H1 (cell line): ENCODE measurements at regions not wholly inside any gene's neighbourhood (a gene's known extent, or its start where the extent isn't known, plus 50 kb on each side); places are given as distances from the start of the nearest gene placed in this dataset.

Experiments
- CTCF ChIA-PET: fragments of 300-600 bp; sonication (Branson Sonifier 250); formaldehyde crosslinking; loops from one replicate; lab custom pipeline; 2021; ENCODE audit not compliant: partially characterized antibody; lab: Charles Lee
- POLR2A ChIA-PET: fragments of 300-600 bp; sonication (Branson Sonifier 250); formaldehyde crosslinking; loops from one replicate; lab custom pipeline; 2021; ENCODE audit warnings: inconsistent platforms; ENCODE audit not compliant: partially characterized antibody; lab: Charles Lee
- DNase-seq, 2 experiments: peaks; one replicate each; pipeline versions ENCODE4 v3.0.0 to v3.0.0-alpha.2; 2010 to 2022; ENCODE audit warnings: low spot score in 2 of 2, low read depth in 1 of 2, mixed read lengths in 1 of 2
- FAIRE-seq: peaks from 2 replicates; lab custom pipeline; 2011; peaks lifted over from hg19 to GRCh38; lab: Jason Lieb, UNC
- H2AFZ ChIP-seq: 2 replicates; pipeline ENCODE4 v1.8.1; 2012; ENCODE audit warnings: low read length, inconsistent platforms
- H2AK5ac ChIP-seq: 2 replicates; pipeline ENCODE4 v1.6.1; 2013; ENCODE audit warnings: low read depth, low read length
- H2BK120ac ChIP-seq: replicated peaks from 2 replicates; pipeline ENCODE3; 2013; ENCODE audit warnings: low read depth, low read length, inconsistent platforms
- H2BK12ac ChIP-seq: 2 replicates; pipeline ENCODE4 v1.6.1; 2013; ENCODE audit warnings: low read depth, low read length
- H2BK15ac ChIP-seq: 2 replicates; pipeline ENCODE4 v1.6.1; 2013; ENCODE audit warnings: low read length
- H2BK20ac ChIP-seq: 2 replicates; pipeline ENCODE4 v1.6.1; 2013; ENCODE audit warnings: low read length
- H2BK5ac ChIP-seq: 2 replicates; pipeline ENCODE4 v1.6.1; 2013; ENCODE audit warnings: low read depth, low read length
- H3K14ac ChIP-seq: 2 replicates; pipeline ENCODE4 v1.6.1; 2013; ENCODE audit warnings: inconsistent platforms; ENCODE audit not compliant: insufficient read length
- H3K18ac ChIP-seq: 2 replicates; pipeline ENCODE4 v1.6.1; 2013; ENCODE audit warnings: low read length; ENCODE audit errors: extremely low read depth
- H3K23ac ChIP-seq: 2 replicates; pipeline ENCODE4 v1.6.1; 2013; ENCODE audit warnings: inconsistent platforms; ENCODE audit not compliant: insufficient read length
- H3K23me2 ChIP-seq: 2 replicates; pipeline ENCODE4 v1.6.1; 2013; ENCODE audit warnings: low read depth, low read length
- H3K27ac ChIP-seq: 2 replicates; pipeline ENCODE4 v1.6.1; 2011; ENCODE audit warnings: low read depth, low read length, inconsistent platforms
- H3K27me3 ChIP-seq, 4 experiments: replicated peaks in 1 of 4; 1 replicate in 1 of 4; 2 replicates in 3 of 4; pipeline versions ENCODE4 v1.6.1 to v1.8.1; 2011 to 2013; ENCODE audit warnings: low read length in 3 of 4, mild to moderate bottlenecking in 3 of 4, inconsistent platforms in 2 of 4, mixed read lengths in 2 of 4, moderate library complexity in 1 of 4; ENCODE audit not compliant: control insufficient read depth in 3 of 4, insufficient read depth in 3 of 4; ENCODE audit errors: extremely low read depth in 1 of 4
- H3K36me3 ChIP-seq, 4 experiments: 2 replicates each; pipeline versions ENCODE4 v1.6.1 to v1.8.1; 2011 to 2013; ENCODE audit warnings: mild to moderate bottlenecking in 4 of 4, low read length in 3 of 4, moderate library complexity in 2 of 4, control low read depth in 1 of 4, inconsistent platforms in 1 of 4; ENCODE audit not compliant: insufficient read depth in 4 of 4, control insufficient read depth in 2 of 4
- H3K4ac ChIP-seq: replicated peaks from 2 replicates; pipeline ENCODE3; 2013; ENCODE audit warnings: low read length, low read depth, mixed read lengths, inconsistent platforms; ENCODE audit not compliant: insufficient read length
- H3K4me1 ChIP-seq, 4 experiments: replicated peaks in 1 of 4; 1 replicate in 1 of 4; 2 replicates in 3 of 4; pipeline versions ENCODE4 v1.6.1 to v1.8.1; 2011 to 2013; ENCODE audit warnings: low read length in 3 of 4, inconsistent platforms in 2 of 4, mixed read lengths in 1 of 4; ENCODE audit not compliant: insufficient read depth in 4 of 4, control insufficient read depth in 3 of 4
- H3K4me2 ChIP-seq, 2 experiments: 2 replicates each; pipeline versions ENCODE4 v1.6.1 to v1.8.1; 2011 to 2013; ENCODE audit warnings: low read depth in 2 of 2, low read length in 2 of 2, control low read depth in 1 of 2, inconsistent platforms in 1 of 2, mild to moderate bottlenecking in 1 of 2; ENCODE audit not compliant: insufficient read depth in 1 of 2
- H3K4me3 ChIP-seq, 4 experiments: fragments of 200-600, 300-600 bp in 1 of 4; sonication (generic), shearing (Covaris generic), sonication (Bioruptor Twin) in 1 of 4; 2 replicates each; pipeline versions ENCODE4 v1.5.1 to v1.8.1; 2011 to 2016; ENCODE audit warnings: low read length in 4 of 4, low read depth in 3 of 4, control low read depth in 2 of 4, inconsistent platforms in 2 of 4, mild to moderate bottlenecking in 2 of 4, mixed read lengths in 1 of 4, moderate library complexity in 1 of 4; ENCODE audit not compliant: insufficient read depth in 2 of 4; ENCODE audit errors: extremely low read depth in 1 of 4
- H3K56ac ChIP-seq: replicated peaks from 2 replicates; pipeline ENCODE3; 2013; ENCODE audit warnings: low read depth, mild to moderate bottlenecking, mixed read lengths, low read length, inconsistent platforms; ENCODE audit not compliant: insufficient read length
- H3K79me1 ChIP-seq: 2 replicates; pipeline ENCODE4 v1.6.1; 2013; ENCODE audit warnings: low read depth, low read length, control low read depth
- H3K79me2 ChIP-seq, 2 experiments: 2 replicates each; pipeline versions ENCODE4 v1.6.1 to v1.8.1; 2012 to 2013; ENCODE audit warnings: low read length in 2 of 2, mild to moderate bottlenecking in 2 of 2, inconsistent platforms in 1 of 2; ENCODE audit not compliant: insufficient read depth in 2 of 2, control insufficient read depth in 1 of 2
- H3K9ac ChIP-seq, 4 experiments: replicated peaks in 1 of 4; 1 replicate in 1 of 4; 2 replicates in 3 of 4; pipeline versions ENCODE4 v1.6.1 to v1.8.1; 2011 to 2013; ENCODE audit warnings: low read depth in 3 of 4, low read length in 3 of 4, control low read depth in 2 of 4, mild to moderate bottlenecking in 2 of 4, moderate library complexity in 2 of 4, inconsistent platforms in 1 of 4; ENCODE audit errors: extremely low read depth in 1 of 4
- H3K9me3 ChIP-seq, 2 experiments: 2 replicates each; pipeline versions ENCODE4 v1.6.1 to v1.8.1; 2012 to 2013; ENCODE audit warnings: mild to moderate bottlenecking in 2 of 2, moderate library complexity in 2 of 2, control low read depth in 1 of 2, inconsistent platforms in 1 of 2, low read depth in 1 of 2, low read length in 1 of 2, mixed read lengths in 1 of 2; ENCODE audit not compliant: insufficient read depth in 2 of 2
- H4K20me1 ChIP-seq, 2 experiments: replicated peaks in 1 of 2; 2 replicates each; pipeline versions ENCODE3 to v1.8.1; 2011 to 2013; ENCODE audit warnings: inconsistent platforms in 2 of 2, low read length in 2 of 2, mild to moderate bottlenecking in 1 of 2; ENCODE audit not compliant: insufficient read depth in 2 of 2, control insufficient read depth in 1 of 2
- H4K5ac ChIP-seq: 2 replicates; pipeline ENCODE4 v1.6.1; 2013; ENCODE audit warnings: low read length, low read depth, mixed read lengths, inconsistent platforms; ENCODE audit not compliant: insufficient read length
- H4K8ac ChIP-seq: 2 replicates; pipeline ENCODE4 v1.8.0; 2013; ENCODE audit warnings: mild to moderate bottlenecking, moderate library complexity, low read length, inconsistent platforms; ENCODE audit not compliant: insufficient read depth; ENCODE audit errors: extremely low read depth
- H4K91ac ChIP-seq: replicated peaks from 2 replicates; pipeline ENCODE3; 2013; ENCODE audit warnings: low read length, mixed read lengths, inconsistent platforms; ENCODE audit not compliant: insufficient read length
- ASH2L ChIP-seq: fragments of 200-600, 300-600 bp; sonication (generic); IDR thresholded peaks from one replicate; pipeline ENCODE4 v1.7.1; 2017; ENCODE audit warnings: low read length
- BRCA1 ChIP-seq: IDR thresholded peaks from 2 replicates; pipeline ENCODE4 v1.6.1; 2012; ENCODE audit warnings: low read depth, low read length, improper control_type of control experiment
- EP300 ChIP-seq, 2 experiments: IDR thresholded peaks; 1 replicate in 1 of 2; 2 replicates in 1 of 2; pipeline ENCODE4 v1.6.1; 2011 to 2012; ENCODE audit warnings: low read depth in 2 of 2, low read length in 2 of 2, mild to moderate bottlenecking in 2 of 2, borderline replicate concordance in 1 of 2, inconsistent platforms in 1 of 2, moderate library complexity in 1 of 2
- HDAC6 ChIP-seq: IDR thresholded peaks from one replicate; pipeline ENCODE4 v1.7.1; 2012; ENCODE audit warnings: low read depth, mild to moderate bottlenecking, inconsistent platforms, low read length, moderate library complexity
- MAFK ChIP-seq: IDR thresholded peaks from 2 replicates; pipeline ENCODE4 v1.6.1; 2012; ENCODE audit warnings: low read depth, mild to moderate bottlenecking, improper control_type of control experiment, low read length
- NRF1 ChIP-seq: IDR thresholded peaks from 2 replicates; pipeline ENCODE4 v1.6.1; 2011; ENCODE audit warnings: mild to moderate bottlenecking, low read depth, low read length, improper control_type of control experiment
- RAD21 ChIP-seq, 2 experiments: IDR thresholded peaks in 1 of 2; conservative IDR thresholded peaks in 1 of 2; 2 replicates each; pipeline ENCODE4 v1.6.1; 2011; ENCODE audit warnings: low read depth in 2 of 2, low read length in 2 of 2, improper control_type of control experiment in 1 of 2, inconsistent platforms in 1 of 2, mild to moderate bottlenecking in 1 of 2, moderate library complexity in 1 of 2
- SIN3A ChIP-seq, 2 experiments: IDR thresholded peaks in 1 of 2; conservative IDR thresholded peaks in 1 of 2; 2 replicates each; pipeline ENCODE4 v1.6.1; 2011 to 2012; ENCODE audit warnings: low read length in 2 of 2, improper control_type of control experiment in 1 of 2, low read depth in 1 of 2, mild to moderate bottlenecking in 1 of 2
- SP1 ChIP-seq: IDR thresholded peaks from 2 replicates; pipeline ENCODE4 v1.6.1; 2011; ENCODE audit warnings: low read depth, low read length
- SRF ChIP-seq: IDR thresholded peaks from 2 replicates; pipeline ENCODE4 v1.6.1; 2011; ENCODE audit warnings: mild to moderate bottlenecking, low read depth, low read length, moderate library complexity
- TAF7 ChIP-seq: optimal IDR thresholded peaks from 2 replicates; pipeline ENCODE3; 2011; ENCODE audit warnings: low read depth, mild to moderate bottlenecking, inconsistent platforms, low read length, moderate library complexity, borderline replicate concordance
- TCF12 ChIP-seq: IDR thresholded peaks from 2 replicates; pipeline ENCODE4 v1.6.1; 2011; ENCODE audit warnings: low read depth, mild to moderate bottlenecking, low read length
- TEAD4 ChIP-seq: IDR thresholded peaks from 2 replicates; pipeline ENCODE4 v1.6.1; 2012; ENCODE audit warnings: low read depth, low read length, inconsistent platforms, mixed read lengths
- WGBS, 2 experiments: shearing (Covaris generic) in 1 of 2; methylation state at CpG; one replicate each; pipeline versions ENCODE4 v1.1.6 to v1.1.7; 2013 to 2015; ENCODE audit warnings: low lambda C conversion rate in 2 of 2, mixed read lengths in 2 of 2, inconsistent platforms in 1 of 2, low coverage in 1 of 2, missing lambda C conversion rate in 1 of 2; ENCODE audit not compliant: insufficient replicate concordance in 2 of 2, insufficient coverage in 1 of 2, insufficient read length in 1 of 2; ENCODE audit errors: extremely low coverage in 1 of 2, missing lambda C conversion rate in 1 of 2; 5-methylcytosine and 5-hydroxymethylcytosine counted together

GRCh38 chr17:72492494-72492893, 371.7 kb downstream of the SOX9 start:
- H4K20me1 ChIP-seq = no peaks in the 10 kb centered on the region
- no peak overlapping the region for H4K5ac ChIP-seq
- no peaks in the 10 kb centered on the region for H3K79me1 ChIP-seq
- H3K27ac ChIP-seq = no peak overlapping the region
- no peaks in the 10 kb centered on the region for H3K79me2 ChIP-seq
- FAIRE-seq (no peak), DNase-seq (no peak)
- H4K91ac ChIP-seq = no peak overlapping the region
- CTCF ChIA-PET = interaction anchor here (1.1 to 1.3 kb wide), 2 partner anchors 13 to 193 kb away, joined by 3 to 8 read pairs; no protein-coding TSS in a partner anchor
- H2AK5ac ChIP-seq = no peak overlapping the region
- H3K36me3 ChIP-seq = no peaks in the 10 kb centered on the region
- H3K9ac ChIP-seq = no peak overlapping the region
- H3K23ac ChIP-seq = no peak overlapping the region
- H3K4ac ChIP-seq = no peak overlapping the region
- TF ChIP-seq EP300 (IDR thresholded peaks at IDR 0.05; ENCODE audit: borderline replicate concordance in 1 of 2, low read depth in 2 of 2, low read length in 2 of 2) (no peak), RAD21 (IDR thresholded peaks at IDR 0.05 in 1 of 2, conservative IDR thresholded peaks at IDR 0.05 in 1 of 2; ENCODE audit: low read depth in 2 of 2, low read length in 2 of 2) (no peak), SIN3A (conservative IDR thresholded peaks at IDR 0.05 in 1 of 2, IDR thresholded peaks at IDR 0.05 in 1 of 2; ENCODE audit: low read depth in 1 of 2, low read length in 2 of 2) (no peak), BRCA1 (no peak), SRF (no peak), TEAD4 (no peak), HDAC6 (no peak), MAFK (no peak), NRF1 (no peak), TAF7 (no peak), ASH2L (no peak), TCF12 (no peak), SP1 (no peak)
- no peaks in the 10 kb centered on the region for H3K27me3 ChIP-seq
- H3K56ac ChIP-seq = no peak overlapping the region
- no peak overlapping the region for H3K4me2 ChIP-seq
- no peak overlapping the region for H2BK20ac ChIP-seq
- no peak overlapping the region for H4K8ac ChIP-seq
- no peaks in the 10 kb centered on the region; a peak in 1 of 7 replicates for H3K4me1 ChIP-seq
- no peak overlapping the region for H2AFZ ChIP-seq
- H3K23me2 ChIP-seq = no peaks in the 10 kb centered on the region
- 83% methylated on average over 2 of the region's 2 CpGs; no CpG with 5 or more reads in 1 of the 2 experiments for WGBS, 2 experiments
- no peak overlapping the region for H2BK15ac ChIP-seq
- no peak overlapping the region for H2BK12ac ChIP-seq
- H3K18ac ChIP-seq = no peak overlapping the region
- no peak overlapping the region for H3K14ac ChIP-seq
- no peak overlapping the region for H2BK5ac ChIP-seq
- no peaks in the 10 kb centered on the region for H3K9me3 ChIP-seq
- H3K4me3 ChIP-seq = no peak overlapping the region
- H2BK120ac ChIP-seq = no peak overlapping the region
- POLR2A ChIA-PET = interaction anchor here (0.6 kb wide), 1 partner anchor 20 kb away, joined by 3 read pairs; no protein-coding TSS in a partner anchor
